GM21528 (cell line): ENCODE measurements at regions not wholly inside any gene's neighbourhood (a gene's known extent, or its start where the extent isn't known, plus 50 kb on each side); places are given as distances from the start of the nearest gene placed in this dataset.

Experiments
- ATAC-seq: cut with Tn5 transposase; IDR thresholded peaks from one replicate; pipeline ENCODE4 v1.9.1; 2021; ENCODE audit warnings: mild to moderate bottlenecking, moderate library complexity; ENCODE audit not compliant: unreplicated experiment, low FRiP score

- ATAC-seq, result no peak
Observed at GRCh38 chr3:44042772-44043171, 198.9 kb upstream of the TOPAZ1 start.

- ATAC-seq, result peak; percentile 86
Observed at GRCh38 chr3:44045476-44046275, 196.0 kb upstream of the TOPAZ1 start.

DNA sequence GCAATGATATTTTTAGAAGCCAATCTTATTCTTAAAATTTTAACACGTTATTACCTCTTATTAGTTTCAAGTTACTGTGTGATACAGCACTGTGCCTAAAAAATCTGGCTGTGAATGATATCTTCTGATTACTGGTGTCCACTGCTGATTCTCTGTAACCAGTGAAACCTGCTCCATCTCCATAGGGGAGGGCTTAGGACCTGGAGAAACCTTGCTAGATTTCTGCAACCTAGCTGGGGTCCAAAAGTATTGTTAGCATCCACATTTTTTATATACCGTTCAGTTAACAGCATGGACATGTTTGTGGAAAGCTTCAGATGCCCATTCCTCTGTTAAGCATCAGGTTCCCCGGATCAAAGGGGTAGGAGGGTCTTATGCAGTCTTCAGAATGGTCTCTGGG lies 193.9 kb upstream of the TOPAZ1 start:
- no peak for ATAC-seq

GRCh38 chr3:44048196-44048924 lies 193.3 kb upstream of the TOPAZ1 start:
- ATAC-seq, result no peak

DNA sequence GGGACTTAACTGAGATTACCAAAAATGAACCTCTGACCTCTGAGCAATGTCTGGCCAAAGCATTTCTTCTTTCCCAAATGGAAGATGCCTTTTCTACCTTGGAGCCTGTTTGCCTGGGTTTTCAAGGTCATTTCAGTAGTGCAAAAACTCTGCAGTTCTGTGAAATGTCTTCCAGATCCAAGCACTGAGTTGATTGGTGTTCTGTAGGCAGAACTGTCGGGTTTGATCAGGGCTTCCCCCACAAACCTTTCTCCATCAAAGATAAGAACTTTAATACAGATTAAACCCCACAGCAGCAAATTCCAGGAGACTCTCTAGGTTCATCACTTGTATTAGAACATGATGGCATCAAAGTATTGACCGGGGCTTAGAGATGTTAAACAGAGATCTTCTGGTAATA lies 192.7 kb upstream of the TOPAZ1 start:
- ATAC-seq, result no peak

- no peak for ATAC-seq
Observed at GRCh38 chr3:44050101-44050500, 191.6 kb upstream of the TOPAZ1 start.

GRCh38 chr3:44050867-44051266 lies 190.8 kb upstream of the TOPAZ1 start:
- ATAC-seq, result no peak

DNA sequence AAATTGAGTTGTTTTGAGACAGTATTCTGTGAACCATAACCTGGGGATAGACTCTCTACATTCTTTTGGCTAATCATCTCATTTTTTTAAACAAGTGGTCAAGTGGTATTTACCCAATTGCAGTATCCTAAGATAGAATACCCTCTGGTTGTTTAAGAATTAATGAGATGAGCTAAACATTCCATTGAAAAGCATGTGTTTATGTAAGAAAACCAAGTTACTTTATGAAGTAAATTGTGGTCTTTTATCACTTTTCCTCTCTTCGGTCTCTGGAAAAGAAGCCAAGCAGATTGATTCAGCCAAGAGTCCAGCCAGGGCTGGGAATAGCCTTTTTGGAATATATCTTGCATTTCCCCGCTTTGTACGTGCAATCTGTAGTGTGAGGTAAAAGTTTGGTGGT lies 185.7 kb upstream of the TOPAZ1 start:
- ATAC-seq, result no peak

GRCh38 chr3:44056446-44057240 lies 185.0 kb upstream of the TOPAZ1 start:
- no peak for ATAC-seq

DNA sequence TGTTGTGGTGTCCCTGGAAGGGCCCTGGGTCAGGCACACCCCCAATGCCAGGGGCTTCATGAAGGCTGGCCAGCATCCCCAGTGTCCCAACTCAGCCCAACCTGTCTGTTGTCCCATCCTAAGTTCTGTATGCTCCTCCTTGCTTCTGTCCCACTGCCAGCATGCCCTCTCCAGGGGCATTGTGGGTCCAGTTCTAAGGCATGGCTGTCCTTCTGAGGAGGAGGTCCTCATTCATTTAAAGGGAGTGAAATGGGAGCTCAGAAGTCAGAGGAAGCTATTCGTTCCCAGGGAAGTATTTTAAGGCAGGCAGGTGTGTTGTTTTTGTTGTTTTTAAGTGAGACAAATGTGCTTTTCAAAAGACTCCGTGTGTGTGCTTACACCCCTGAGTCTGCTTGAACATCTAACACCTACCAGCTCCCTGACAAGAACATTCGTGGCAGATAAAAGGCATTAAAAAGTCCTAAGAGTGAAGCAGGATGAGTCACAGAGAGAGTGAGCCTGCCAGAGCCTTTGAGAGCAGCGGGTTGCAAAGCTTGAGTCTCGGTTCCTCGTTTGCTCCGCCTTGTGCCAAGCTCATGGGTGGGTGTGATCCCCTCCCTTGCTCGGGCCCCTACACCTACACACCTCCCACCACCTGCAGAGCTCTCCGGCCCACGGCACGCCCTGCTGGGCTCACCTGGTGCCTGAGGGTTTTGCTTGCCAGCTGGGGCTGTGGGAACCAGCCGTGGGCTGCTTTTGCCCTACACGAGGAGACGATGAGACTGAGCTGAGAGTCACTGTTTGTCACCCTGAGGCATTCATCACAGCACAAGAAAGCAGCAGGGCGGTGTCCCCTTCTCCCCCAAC lies 183.4 kb upstream of the TOPAZ1 start:
- peak; percentile 92 for ATAC-seq

DNA sequence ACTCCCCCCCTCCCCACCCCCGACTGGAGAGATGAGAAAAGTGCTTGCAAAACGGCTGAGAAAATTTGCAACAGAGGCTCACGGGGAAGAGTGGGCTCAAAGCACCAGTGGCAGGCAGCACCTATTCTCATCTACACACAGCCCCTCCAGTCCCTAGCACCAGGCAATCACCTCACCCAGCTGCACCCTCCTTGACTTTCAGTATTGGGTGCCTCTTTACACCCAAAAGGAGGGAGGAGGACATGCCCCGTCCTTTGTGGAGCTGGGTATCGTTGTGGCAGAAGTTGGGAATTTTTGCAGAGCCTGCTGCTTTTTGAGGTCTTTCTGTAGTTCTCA lies 182.8 kb upstream of the TOPAZ1 start:
- ATAC-seq, result peak; percentile 6

DNA sequence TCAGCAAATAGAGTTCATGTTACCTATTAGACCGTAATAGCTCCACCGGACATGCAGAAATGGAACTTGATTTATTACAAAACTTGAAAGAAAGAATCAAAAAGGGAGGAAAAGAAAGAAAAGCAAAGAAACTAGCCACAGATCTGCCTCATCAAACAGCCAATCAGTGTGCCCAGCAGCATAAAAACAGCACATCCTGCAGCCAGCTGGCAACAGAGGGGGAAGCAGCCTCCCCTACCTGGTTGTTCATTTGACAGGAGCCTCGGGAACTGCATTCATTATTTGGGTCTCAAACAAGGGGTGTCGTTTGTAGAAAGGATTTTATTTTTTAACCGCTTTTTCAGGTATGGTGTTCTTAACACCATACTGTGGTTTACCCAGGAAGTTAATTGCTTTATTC lies 181.5 kb upstream of the TOPAZ1 start:
- no peak for ATAC-seq

GRCh38 chr3:44061268-44061667 lies 180.4 kb upstream of the TOPAZ1 start:
- ATAC-seq, result no peak

GRCh38 chr3:44061961-44062360 lies 179.7 kb upstream of the TOPAZ1 start:
- no peak for ATAC-seq

GRCh38 chr3:44065311-44066094 lies 176.2 kb upstream of the TOPAZ1 start:
- no peak for ATAC-seq

- no peak for ATAC-seq
Observed at GRCh38 chr3:44066806-44067205, 174.9 kb upstream of the TOPAZ1 start.

DNA sequence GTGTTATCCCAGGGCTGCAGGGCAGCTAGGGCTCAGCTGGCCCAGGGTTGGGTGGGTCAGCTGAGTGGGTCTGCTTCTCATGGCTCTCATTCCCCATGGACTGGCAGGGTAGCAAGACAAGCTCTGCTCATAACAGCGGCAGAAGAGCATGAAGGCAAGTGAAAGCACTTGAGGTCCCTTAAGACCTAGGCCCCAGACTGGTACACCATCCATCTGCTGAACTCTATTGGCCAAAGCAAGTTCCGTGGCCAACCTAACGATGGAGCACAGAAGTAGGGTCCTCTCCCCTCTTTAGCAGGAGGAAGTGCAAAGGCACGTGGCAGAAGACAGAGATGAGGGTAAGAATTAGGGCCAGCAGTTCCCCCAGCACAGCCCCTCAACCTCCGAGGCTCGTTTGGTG lies 174.3 kb upstream of the TOPAZ1 start:
- ATAC-seq, result no peak

DNA sequence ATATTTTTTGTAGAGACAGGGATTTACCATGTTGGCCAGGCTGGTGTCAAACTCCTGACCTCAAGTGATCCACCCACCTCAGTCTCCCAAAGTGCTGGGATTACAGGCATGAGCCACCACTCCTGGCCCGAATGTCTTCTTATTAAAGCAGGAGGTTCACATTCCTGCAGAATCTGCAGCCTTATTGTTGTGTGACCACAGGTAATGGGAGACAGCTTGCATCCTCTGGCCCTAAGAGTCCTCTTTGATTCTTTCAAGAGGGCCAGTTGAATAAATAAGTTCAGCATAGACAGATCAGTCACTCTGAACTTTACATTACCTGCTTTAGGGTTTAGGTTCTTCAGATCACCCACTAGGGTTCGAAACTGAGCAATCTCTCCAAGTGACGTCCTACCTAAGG lies 172.9 kb upstream of the TOPAZ1 start:
- ATAC-seq, result no peak

- no peak for ATAC-seq
Observed at GRCh38 chr3:44069276-44069675, 172.4 kb upstream of the TOPAZ1 start.
